NCI-H1417 (cell line): ENCODE measurements at regions not wholly inside any gene's neighbourhood (a gene's known extent, or its start where the extent isn't known, plus 50 kb on each side); places are given as distances from the start of the nearest gene placed in this dataset.
A peak's percentile ranks its signal among the peaks of the same experiment; 100 is the strongest.
"Not testable (repeated sequence)": the region's sequence is repeated elsewhere in the genome, so short reads cannot be mapped to it uniquely, and the experiment has no call there.

Experiments used
- DNase-seq, 3 experiments: peaks; one replicate each; lab custom pipeline; 2025; lab: John Stamatoyannopoulos, UW

GRCh38 chr12:8390001-8390777 is 65.6 kb upstream of the CLEC6A start:
- DNase-seq: peak in 1 of 3 experiments; percentile 18

- peak; percentile 16 to 68 (median 61) for DNase-seq
These were observed 59.3 kb upstream of the CLEC6A start for GRCh38 chr12:8396225-8397071.

GRCh38 chr12:8397378-8397777 is 58.4 kb upstream of the CLEC6A start:
- not testable (repeated sequence) for DNase-seq

GRCh38 chr12:8399496-8400034 is 56.2 kb upstream of the CLEC6A start:
- DNase-seq: not testable (repeated sequence)

- not testable (repeated sequence) for DNase-seq
These were observed 51.9 kb upstream of the CLEC6A start for GRCh38 chr12:8403834-8404233.

GRCh38 chr12:8404341-8404740 is 51.4 kb upstream of the CLEC6A start:
- DNase-seq: not testable (repeated sequence)
